ENCODE measurements at regions not wholly inside any gene's neighbourhood (a gene's known extent, or its start where the extent isn't known, plus 50 kb on each side); places are given as distances from the start of the nearest gene placed in this dataset.

- no peak overlapping the region for H3K4me3 ChIP-seq
- intact Hi-C loops (cut with DNase I; ENCODE audit: low total_unique reads) = no loop called here
- TF ChIP-seq POLR2A (IDR thresholded peaks at IDR 0.05) (no peak), CTCF (IDR thresholded peaks at IDR 0.05 in 8 of 11, conservative IDR thresholded peaks at IDR 0.05 in 3 of 11) (no peak), POLR2AphosphoS5 (IDR thresholded peaks at IDR 0.05) (no peak)
- DNase-seq = no peak
- H3K4me1 ChIP-seq = no peaks in the 10 kb centered on the region
- H3K27me3 ChIP-seq (replicated peaks in 1 of 7) = no peaks in the 10 kb centered on the region
- H3K36me3 ChIP-seq = no peaks in the 10 kb centered on the region
- H3K9me3 ChIP-seq = peaks cover 0 to 11% (median 0%) of the 10 kb centered on the region in 8 donors
- no peak overlapping the region for H3K27ac ChIP-seq
Observed at GRCh38 chrX:39059866-39060265, 258.6 kb downstream of the MID1IP1 start.

- Histone ChIP-seq H3K27ac (peak overlapping the region in 4 of 8 donors; percentile 69 to 85 (median 76)), H3K36me3 (no peaks in the 10 kb centered on the region), H3K4me1 (no peaks in the 10 kb centered on the region), H3K27me3 (replicated peaks in 1 of 7) (no peaks in the 10 kb centered on the region), H3K4me3 (peak overlapping the region in 1 of 8 donors; percentile 33), H3K9me3 (peaks cover 0 to 11% (median 0%) of the 10 kb centered on the region in 8 donors)
- no peak for DNase-seq
- intact Hi-C loops (cut with DNase I; ENCODE audit: low total_unique reads) = no loop called here
- TF ChIP-seq POLR2A (IDR thresholded peaks at IDR 0.05) (no peak), POLR2AphosphoS5 (IDR thresholded peaks at IDR 0.05) (peak in 1 of 3 donors; percentile 77)
- WGBS, 5 donors = 41 to 77% (median 63%) methylated on average over 4 of the region's 4 CpGs
Observed at GRCh38 chrX:39063037-39063436, 261.8 kb downstream of the MID1IP1 start.

- no peaks in the 10 kb centered on the region for H3K27me3 ChIP-seq (replicated peaks in 1 of 7)
- DNase-seq = no peak
- no peaks in the 10 kb centered on the region for H3K4me1 ChIP-seq
- H3K27ac ChIP-seq = peak overlapping the region in 5 of 8 donors; percentile 33 to 85 (median 72)
- H3K4me3 ChIP-seq = peak overlapping the region in 1 of 8 donors; percentile 33
- no peaks in the 10 kb centered on the region for H3K36me3 ChIP-seq
- intact Hi-C loops (cut with DNase I; ENCODE audit: low total_unique reads) = no loop called here
- TF ChIP-seq POLR2AphosphoS5 (IDR thresholded peaks at IDR 0.05) (no peak), CTCF (IDR thresholded peaks at IDR 0.05 in 8 of 11, conservative IDR thresholded peaks at IDR 0.05 in 3 of 11) (no peak), POLR2A (IDR thresholded peaks at IDR 0.05) (no peak)
- H3K9me3 ChIP-seq = peaks cover 0 to 11% (median 0%) of the 10 kb centered on the region in 8 donors
Observed at GRCh38 chrX:39063702-39064101, 262.4 kb downstream of the MID1IP1 start.

- no peak for TF ChIP-seq CTCF (IDR thresholded peaks at IDR 0.05 in 8 of 11, conservative IDR thresholded peaks at IDR 0.05 in 3 of 11)
- no peak for TF ChIP-seq POLR2AphosphoS5 (IDR thresholded peaks at IDR 0.05)
- no peak for TF ChIP-seq POLR2A (IDR thresholded peaks at IDR 0.05)
- DNase-seq = no peak
- Histone ChIP-seq H3K27me3 (replicated peaks in 1 of 7) (no peaks in the 10 kb centered on the region), H3K9me3 (peaks cover 0 to 19% (median 0%) of the 10 kb centered on the region in 8 donors), H3K4me1 (no peaks in the 10 kb centered on the region), H3K36me3 (no peaks in the 10 kb centered on the region), H3K4me3 (no peak overlapping the region), H3K27ac (no peak overlapping the region)
- WGBS, 5 donors = 67 to 87% (median 77%) methylated on average over 9 to 21 of the region's 21 CpGs
- intact Hi-C loops (cut with DNase I; ENCODE audit: low total_unique reads) = no loop called here
Observed at GRCh38 chrX:39065051-39065871, 264.0 kb downstream of the MID1IP1 start.

All from spleen (tissue), 11 donors.